Neural cell (in vitro differentiated cells): ENCODE measurements at regions not wholly inside any gene's neighbourhood (a gene's known extent, or its start where the extent isn't known, plus 50 kb on each side); places are given as distances from the start of the nearest gene placed in this dataset.

Experiments used
- H2AFZ ChIP-seq: fragments of 200-600, 300-800 bp; sonication (generic), shearing (Covaris generic); 2 replicates; pipeline ENCODE4 v1.6.0; 2014; ENCODE audit warnings: low read depth, mild to moderate bottlenecking, antibody characterized with exemption, low read length, moderate library complexity
- H3F3A ChIP-seq: fragments of 200-600 bp; shearing (Covaris generic); 2 replicates; pipeline ENCODE4 v1.6.1; 2016; ENCODE audit warnings: mild to moderate bottlenecking, moderate library complexity, mixed read lengths, antibody characterized with exemption, low read length; ENCODE audit not compliant: insufficient read depth, poor library complexity, severe bottlenecking
- H3K27ac ChIP-seq: fragments of 200-600, 300-800 bp; sonication (generic), shearing (Covaris generic); 2 replicates; pipeline ENCODE4 v1.5.1; 2014; ENCODE audit warnings: mild to moderate bottlenecking, low read length, moderate library complexity
- H3K27me3 ChIP-seq: fragments of 300-800, 200-600 bp; sonication (generic), shearing (Covaris generic); 2 replicates; pipeline ENCODE4 v1.6.0; 2014; ENCODE audit warnings: mild to moderate bottlenecking, low read depth, low read length, moderate library complexity; ENCODE audit not compliant: insufficient read depth
- H3K36me3 ChIP-seq: fragments of 300-800, 200-600 bp; sonication (generic), shearing (Covaris generic); 2 replicates; pipeline ENCODE4 v1.5.1; 2014; ENCODE audit warnings: mild to moderate bottlenecking, antibody characterized with exemption, low read length, moderate library complexity; ENCODE audit not compliant: insufficient read depth
- H3K4me2 ChIP-seq: fragments of 300-800, 200-600 bp; sonication (generic), shearing (Covaris generic); 2 replicates; pipeline ENCODE4 v1.6.0; 2014; ENCODE audit warnings: mild to moderate bottlenecking, low read length
- H3K4me3 ChIP-seq: fragments of 300-800, 200-600 bp; sonication (generic), shearing (Covaris generic); 2 replicates; pipeline ENCODE4 v1.5.1; 2014; ENCODE audit warnings: mild to moderate bottlenecking, low read length, moderate library complexity
- H3K79me2 ChIP-seq: fragments of 200-600 bp; shearing (Covaris generic); replicated peaks from 2 replicates; pipeline ENCODE4 v1.6.0; 2014; ENCODE audit warnings: mild to moderate bottlenecking, low read length, moderate library complexity; ENCODE audit not compliant: insufficient read depth
- H3K9ac ChIP-seq: fragments of 300-800, 200-600 bp; sonication (generic), shearing (Covaris generic); 2 replicates; pipeline ENCODE4 v1.6.1; 2016; ENCODE audit warnings: mild to moderate bottlenecking, low read length, mixed read lengths
- H3K9me2 ChIP-seq: fragments of 200-600 bp; shearing (Covaris generic); 2 replicates; pipeline ENCODE4 v1.6.1; 2016; ENCODE audit warnings: mild to moderate bottlenecking, low read length, mixed read lengths; ENCODE audit not compliant: insufficient read depth
- H3K9me3 ChIP-seq: fragments of 200-600, 300-800 bp; sonication (generic), shearing (Covaris generic); 2 replicates; pipeline ENCODE4 v1.6.1; 2016; ENCODE audit warnings: mild to moderate bottlenecking, mixed run types, low read length, moderate library complexity, mixed read lengths
- H4K20me1 ChIP-seq: fragments of 200-600 bp; shearing (Covaris generic); 2 replicates; pipeline ENCODE4 v1.6.1; 2016; ENCODE audit warnings: mild to moderate bottlenecking, mixed run types; ENCODE audit not compliant: insufficient read depth
- EP300 ChIP-seq: fragments of 450-650 bp; conservative IDR thresholded peaks from 2 replicates; pipeline ENCODE4 v1.6.1; 2014; ENCODE audit warnings: antibody characterized with exemption, mild to moderate bottlenecking, moderate library complexity; ENCODE audit not compliant: poor library complexity, severe bottlenecking
- EZH2 ChIP-seq: fragments of 200-600, 300-800 bp; shearing (Covaris generic), sonication (generic); IDR thresholded peaks from 2 replicates; pipeline ENCODE4 v1.6.1; 2014; ENCODE audit warnings: antibody characterized with exemption, low read length, borderline replicate concordance, mild to moderate bottlenecking; ENCODE audit not compliant: insufficient read depth, poor library complexity, severe bottlenecking
- MXI1 ChIP-seq: fragments of 450-650 bp; conservative IDR thresholded peaks from 2 replicates; pipeline ENCODE4 v1.6.1; 2014; ENCODE audit warnings: antibody characterized with exemption, mild to moderate bottlenecking; ENCODE audit not compliant: poor library complexity, severe bottlenecking
- POLR2AphosphoS5 ChIP-seq: IDR thresholded peaks from 2 replicates; pipeline ENCODE4 v1.6.1; 2012
- RAD21 ChIP-seq: fragments of 450-650 bp; conservative IDR thresholded peaks from 2 replicates; pipeline ENCODE4 v1.6.1; 2014; ENCODE audit warnings: antibody characterized with exemption, mild to moderate bottlenecking, moderate library complexity
- SMC3 ChIP-seq: fragments of 450-650 bp; conservative IDR thresholded peaks from 2 replicates; pipeline ENCODE4 v1.6.1; 2014; ENCODE audit warnings: antibody characterized with exemption, mild to moderate bottlenecking, moderate library complexity; ENCODE audit not compliant: poor library complexity
- TAF1 ChIP-seq: IDR thresholded peaks from 2 replicates; pipeline ENCODE4 v1.6.1; 2012; ENCODE audit warnings: low read depth
- TF ChIP-seq, protein P1 (sequence below): fragments of 450-650 bp; IDR thresholded peaks from 2 replicates; pipeline ENCODE4 v1.5.1; 2014; ENCODE audit warnings: antibody characterized with exemption, mild to moderate bottlenecking, moderate library complexity; ENCODE audit not compliant: poor library complexity, severe bottlenecking
- TF ChIP-seq, protein P2 (sequence below): IDR thresholded peaks from 2 replicates; pipeline ENCODE4 v1.6.1; 2012; ENCODE audit warnings: borderline replicate concordance

DNA sequence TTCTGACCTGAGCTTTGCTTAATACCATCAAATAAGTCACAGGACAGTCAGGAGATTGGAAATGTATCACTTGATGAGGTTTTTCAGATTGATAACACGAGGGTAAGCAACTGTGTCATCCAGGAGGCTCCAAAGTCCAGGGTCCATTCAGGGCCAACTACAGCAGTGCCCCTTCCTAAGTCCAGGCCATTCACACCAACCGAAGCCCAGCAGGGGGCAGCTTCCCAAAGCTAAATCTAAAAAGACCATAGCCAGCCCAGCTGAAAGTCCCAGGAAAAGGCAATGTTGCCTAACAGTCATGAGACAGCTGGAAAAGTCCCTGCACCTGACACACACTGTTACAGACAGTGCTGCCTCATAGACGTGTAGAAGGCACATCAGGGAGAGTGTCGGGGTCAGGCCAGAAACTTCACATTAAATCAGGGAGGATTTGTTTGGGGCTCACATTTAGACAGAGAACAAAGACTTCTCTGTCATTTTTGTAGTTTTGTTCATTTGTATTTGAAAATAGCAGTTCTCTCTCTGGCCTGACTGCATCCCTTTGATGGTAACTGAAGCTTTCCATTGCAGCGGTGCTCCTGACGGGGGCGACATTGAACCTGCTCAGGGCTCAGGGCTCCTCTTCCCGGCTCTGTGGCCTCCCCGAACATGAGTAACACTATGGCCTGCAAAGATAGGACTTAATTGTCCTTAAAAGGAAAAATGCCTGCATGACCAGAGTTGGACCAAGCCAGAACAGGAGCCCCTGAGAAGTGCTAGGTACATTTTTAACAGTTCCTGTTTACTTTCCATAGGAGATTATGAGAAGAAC, 200.4 kb downstream of the NRIP1 start:
- H3K4me3 ChIP-seq: no peak overlapping the region
- H2AFZ ChIP-seq: no peak overlapping the region
- H3F3A ChIP-seq: no peaks in the 10 kb centered on the region
- H3K79me2 ChIP-seq: no peaks in the 10 kb centered on the region
- H3K27ac ChIP-seq: peak overlapping the region; percentile 49
- H3K9me3 ChIP-seq: no peaks in the 10 kb centered on the region
- no peaks in the 10 kb centered on the region for H3K27me3 ChIP-seq
- no peaks in the 10 kb centered on the region for H3K36me3 ChIP-seq
- H3K9ac ChIP-seq: no peak overlapping the region
- no peaks in the 10 kb centered on the region for H3K9me2 ChIP-seq
- TF ChIP-seq EZH2 (no peak), RAD21 (peak; percentile 52), SMC3 (peak; percentile 33)
- TF ChIP-seq, protein P1, sequence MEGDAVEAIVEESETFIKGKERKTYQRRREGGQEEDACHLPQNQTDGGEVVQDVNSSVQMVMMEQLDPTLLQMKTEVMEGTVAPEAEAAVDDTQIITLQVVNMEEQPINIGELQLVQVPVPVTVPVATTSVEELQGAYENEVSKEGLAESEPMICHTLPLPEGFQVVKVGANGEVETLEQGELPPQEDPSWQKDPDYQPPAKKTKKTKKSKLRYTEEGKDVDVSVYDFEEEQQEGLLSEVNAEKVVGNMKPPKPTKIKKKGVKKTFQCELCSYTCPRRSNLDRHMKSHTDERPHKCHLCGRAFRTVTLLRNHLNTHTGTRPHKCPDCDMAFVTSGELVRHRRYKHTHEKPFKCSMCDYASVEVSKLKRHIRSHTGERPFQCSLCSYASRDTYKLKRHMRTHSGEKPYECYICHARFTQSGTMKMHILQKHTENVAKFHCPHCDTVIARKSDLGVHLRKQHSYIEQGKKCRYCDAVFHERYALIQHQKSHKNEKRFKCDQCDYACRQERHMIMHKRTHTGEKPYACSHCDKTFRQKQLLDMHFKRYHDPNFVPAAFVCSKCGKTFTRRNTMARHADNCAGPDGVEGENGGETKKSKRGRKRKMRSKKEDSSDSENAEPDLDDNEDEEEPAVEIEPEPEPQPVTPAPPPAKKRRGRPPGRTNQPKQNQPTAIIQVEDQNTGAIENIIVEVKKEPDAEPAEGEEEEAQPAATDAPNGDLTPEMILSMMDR: peak; percentile 53
- no peak overlapping the region for H3K4me2 ChIP-seq
- no peaks in the 10 kb centered on the region for H4K20me1 ChIP-seq

DNA sequence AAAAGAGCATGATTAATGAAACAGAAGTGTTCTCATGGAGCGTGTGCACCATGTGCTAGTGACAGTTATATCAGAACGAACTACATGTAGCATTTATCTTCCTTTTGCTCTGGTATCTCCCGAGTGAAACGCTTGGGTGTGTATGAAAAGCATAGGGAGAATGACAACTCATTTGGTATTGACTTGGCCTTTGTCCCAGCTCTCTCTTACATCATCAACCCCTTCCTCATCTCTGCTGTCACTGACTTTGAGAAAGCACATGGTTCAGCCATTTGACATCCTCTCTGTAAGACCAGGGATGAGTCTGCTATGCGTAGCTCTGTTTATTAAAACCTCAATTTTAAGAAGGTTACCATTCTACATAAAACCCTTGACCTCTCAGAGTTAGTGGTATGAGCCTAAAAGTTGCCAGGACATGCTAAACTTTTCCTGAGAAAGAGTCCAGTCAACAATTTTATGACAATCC, 201.0 kb downstream of the NRIP1 start:
- no peak overlapping the region for H2AFZ ChIP-seq
- H3K79me2 ChIP-seq: no peaks in the 10 kb centered on the region
- H3K36me3 ChIP-seq: no peaks in the 10 kb centered on the region
- no peaks in the 10 kb centered on the region for H4K20me1 ChIP-seq
- no peak overlapping the region for H3K9ac ChIP-seq
- no peaks in the 10 kb centered on the region for H3K9me3 ChIP-seq
- H3K27ac ChIP-seq: peak overlapping the region; percentile 49
- no peaks in the 10 kb centered on the region for H3K9me2 ChIP-seq
- TF ChIP-seq EP300 (no peak), MXI1 (peak; percentile 56)
- no peak overlapping the region for H3K4me3 ChIP-seq
- H3K4me2 ChIP-seq: no peak overlapping the region
- H3K27me3 ChIP-seq: no peaks in the 10 kb centered on the region
- no peaks in the 10 kb centered on the region for H3F3A ChIP-seq

DNA sequence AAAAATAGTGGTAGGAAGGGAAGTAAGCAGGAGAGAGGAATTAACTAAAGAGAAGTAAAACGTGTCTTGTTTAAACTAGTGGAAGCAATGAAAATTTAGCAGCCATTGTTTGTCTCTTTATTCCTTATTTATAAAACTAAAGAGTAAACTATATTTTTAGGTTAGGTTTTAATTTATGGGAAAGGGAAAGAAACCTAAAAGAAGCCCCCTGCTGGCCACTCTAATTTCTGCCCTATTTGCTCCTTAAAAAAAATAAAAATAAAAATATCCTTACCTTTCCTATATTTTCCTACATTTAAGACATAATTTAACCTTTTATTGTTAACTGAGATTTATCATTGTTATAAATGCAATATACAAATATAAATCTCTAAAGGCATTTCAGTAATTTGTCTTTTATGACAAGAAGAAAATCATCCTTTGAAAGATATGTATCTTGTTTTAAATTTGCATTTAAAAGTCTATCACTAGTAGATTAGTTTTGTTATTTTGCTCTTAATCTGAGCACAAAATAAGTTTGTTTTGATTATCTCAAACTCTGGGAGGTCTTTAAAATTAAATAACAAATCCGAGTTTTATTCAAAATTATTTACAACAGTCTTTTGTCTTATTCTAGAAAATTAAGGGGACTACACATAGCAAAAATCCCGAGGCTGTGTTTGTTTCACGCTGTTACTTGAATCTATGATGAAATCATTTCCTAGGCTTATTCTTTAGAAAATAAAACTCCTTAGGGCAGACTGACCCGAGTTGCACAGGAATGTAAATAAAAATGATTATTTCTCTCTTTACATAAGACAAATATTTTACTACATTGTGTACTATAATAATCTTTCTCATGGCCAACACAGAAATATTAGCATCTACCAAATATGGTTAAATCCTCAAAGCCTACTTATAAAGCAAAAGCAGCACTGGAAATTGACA, 201.7 kb downstream of the NRIP1 start:
- no peak overlapping the region for H3K4me2 ChIP-seq
- H4K20me1 ChIP-seq: no peaks in the 10 kb centered on the region
- H3K9ac ChIP-seq: no peak overlapping the region
- TF ChIP-seq, protein P1: peak; percentile 52
- TF ChIP-seq POLR2AphosphoS5 (no peak), MXI1 (no peak), EZH2 (no peak), SMC3 (no peak), RAD21 (peak; percentile 30), EP300 (no peak), TAF1 (no peak)
- TF ChIP-seq, protein P2, sequence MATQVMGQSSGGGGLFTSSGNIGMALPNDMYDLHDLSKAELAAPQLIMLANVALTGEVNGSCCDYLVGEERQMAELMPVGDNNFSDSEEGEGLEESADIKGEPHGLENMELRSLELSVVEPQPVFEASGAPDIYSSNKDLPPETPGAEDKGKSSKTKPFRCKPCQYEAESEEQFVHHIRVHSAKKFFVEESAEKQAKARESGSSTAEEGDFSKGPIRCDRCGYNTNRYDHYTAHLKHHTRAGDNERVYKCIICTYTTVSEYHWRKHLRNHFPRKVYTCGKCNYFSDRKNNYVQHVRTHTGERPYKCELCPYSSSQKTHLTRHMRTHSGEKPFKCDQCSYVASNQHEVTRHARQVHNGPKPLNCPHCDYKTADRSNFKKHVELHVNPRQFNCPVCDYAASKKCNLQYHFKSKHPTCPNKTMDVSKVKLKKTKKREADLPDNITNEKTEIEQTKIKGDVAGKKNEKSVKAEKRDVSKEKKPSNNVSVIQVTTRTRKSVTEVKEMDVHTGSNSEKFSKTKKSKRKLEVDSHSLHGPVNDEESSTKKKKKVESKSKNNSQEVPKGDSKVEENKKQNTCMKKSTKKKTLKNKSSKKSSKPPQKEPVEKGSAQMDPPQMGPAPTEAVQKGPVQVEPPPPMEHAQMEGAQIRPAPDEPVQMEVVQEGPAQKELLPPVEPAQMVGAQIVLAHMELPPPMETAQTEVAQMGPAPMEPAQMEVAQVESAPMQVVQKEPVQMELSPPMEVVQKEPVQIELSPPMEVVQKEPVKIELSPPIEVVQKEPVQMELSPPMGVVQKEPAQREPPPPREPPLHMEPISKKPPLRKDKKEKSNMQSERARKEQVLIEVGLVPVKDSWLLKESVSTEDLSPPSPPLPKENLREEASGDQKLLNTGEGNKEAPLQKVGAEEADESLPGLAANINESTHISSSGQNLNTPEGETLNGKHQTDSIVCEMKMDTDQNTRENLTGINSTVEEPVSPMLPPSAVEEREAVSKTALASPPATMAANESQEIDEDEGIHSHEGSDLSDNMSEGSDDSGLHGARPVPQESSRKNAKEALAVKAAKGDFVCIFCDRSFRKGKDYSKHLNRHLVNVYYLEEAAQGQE: no peak
- no peaks in the 10 kb centered on the region for H3K9me2 ChIP-seq
- H3K4me3 ChIP-seq: no peak overlapping the region
- no peaks in the 10 kb centered on the region for H3K27me3 ChIP-seq
- no peaks in the 10 kb centered on the region for H3K79me2 ChIP-seq
- H3F3A ChIP-seq: no peaks in the 10 kb centered on the region
- no peaks in the 10 kb centered on the region for H3K9me3 ChIP-seq
- peak overlapping the region; percentile 49 for H3K27ac ChIP-seq
- H3K36me3 ChIP-seq: no peaks in the 10 kb centered on the region
- no peak overlapping the region for H2AFZ ChIP-seq
